AG08396 (cell line): ENCODE measurements at regions not wholly inside any gene's neighbourhood (a gene's known extent, or its start where the extent isn't known, plus 50 kb on each side); places are given as distances from the start of the nearest gene placed in this dataset.

Experiments
- DNase-seq: peaks from one replicate; pipeline ENCODE4 v3.0.0; 2012; ENCODE audit warnings: low spot score, mixed read lengths

DNA sequence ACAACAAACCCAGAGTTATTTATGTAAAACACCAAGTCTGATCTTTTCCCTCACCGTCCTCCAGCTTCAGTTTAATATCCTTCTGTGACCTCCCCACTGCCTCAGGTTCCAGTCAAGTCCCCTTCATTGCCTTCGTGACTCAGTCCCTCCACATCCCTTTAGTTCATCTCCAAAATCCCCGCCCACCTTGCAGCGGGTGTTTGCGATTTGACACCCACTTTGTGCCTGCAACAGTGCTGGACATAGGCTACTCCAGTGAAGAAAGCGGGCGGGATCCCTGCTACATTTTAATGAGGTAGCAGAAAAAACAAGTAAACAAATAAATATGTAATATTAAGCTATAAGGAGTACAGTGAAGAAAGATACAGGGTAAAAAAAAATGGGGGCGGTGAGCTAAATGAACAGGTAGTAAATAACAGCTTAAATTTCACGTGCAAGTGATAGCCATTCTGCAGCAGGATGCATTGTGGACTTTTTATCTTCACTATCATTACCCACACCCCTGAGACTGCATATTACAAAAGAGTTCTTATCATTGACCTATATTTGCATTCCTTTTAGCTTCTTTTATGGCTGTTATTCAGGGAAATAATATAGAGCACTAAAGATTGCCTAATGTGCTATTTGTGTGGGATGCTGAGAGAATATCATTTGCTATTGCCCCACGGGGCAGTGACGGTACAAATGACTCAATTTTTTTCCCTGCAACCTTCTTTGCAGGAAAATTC, 222.8 kb upstream of the NUDT4 start:
- DNase-seq = no peak

DNA sequence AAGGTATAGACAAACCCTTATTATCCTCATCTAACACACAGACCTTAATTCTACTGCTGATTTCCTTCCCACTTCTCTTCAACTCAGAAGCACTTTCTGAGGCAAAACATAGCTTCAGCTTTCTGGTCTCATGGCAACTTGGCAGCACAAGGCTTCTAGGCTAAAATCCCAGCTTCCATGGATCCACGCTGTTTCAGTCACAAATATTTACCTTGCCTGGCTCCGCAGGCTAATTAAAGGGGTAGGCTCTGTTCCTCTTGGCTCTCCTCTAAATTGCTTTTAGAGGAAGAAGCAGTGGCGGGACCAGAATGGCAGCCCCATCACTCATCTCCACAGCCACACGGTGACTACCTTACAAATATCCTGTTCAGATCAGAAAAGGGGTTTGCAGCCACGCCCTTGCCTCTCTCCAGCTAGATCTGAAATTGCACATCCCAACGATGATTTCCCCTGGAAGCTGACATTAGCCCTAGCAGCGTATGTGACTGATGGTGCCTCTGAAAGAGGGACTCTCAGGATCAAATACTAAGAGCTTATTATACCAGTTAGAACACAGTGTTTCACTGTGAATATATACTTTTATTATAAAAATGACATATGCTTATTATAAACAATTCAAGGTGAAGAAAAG, 221.5 kb upstream of the NUDT4 start:
- DNase-seq = no peak

DNA sequence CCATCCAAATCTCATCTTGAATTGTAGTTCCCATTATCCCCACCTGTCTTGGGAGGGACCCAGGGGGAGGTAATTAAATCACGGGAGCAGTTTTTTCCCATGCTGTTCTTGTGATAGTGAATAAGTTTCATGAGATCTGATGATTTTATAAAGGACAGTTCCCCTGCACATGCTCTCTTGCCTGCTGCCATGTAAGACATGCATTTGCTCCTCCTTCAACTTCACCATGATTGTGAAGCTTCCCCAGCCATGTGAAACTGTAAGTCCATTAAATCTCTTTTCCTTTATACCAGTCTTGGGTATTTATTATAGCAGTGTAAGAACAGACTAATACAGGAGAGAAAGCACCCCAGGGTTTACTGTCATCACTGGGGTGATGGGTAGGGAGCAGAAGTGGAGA, 220.4 kb upstream of the NUDT4 start:
- no peak for DNase-seq

DNA sequence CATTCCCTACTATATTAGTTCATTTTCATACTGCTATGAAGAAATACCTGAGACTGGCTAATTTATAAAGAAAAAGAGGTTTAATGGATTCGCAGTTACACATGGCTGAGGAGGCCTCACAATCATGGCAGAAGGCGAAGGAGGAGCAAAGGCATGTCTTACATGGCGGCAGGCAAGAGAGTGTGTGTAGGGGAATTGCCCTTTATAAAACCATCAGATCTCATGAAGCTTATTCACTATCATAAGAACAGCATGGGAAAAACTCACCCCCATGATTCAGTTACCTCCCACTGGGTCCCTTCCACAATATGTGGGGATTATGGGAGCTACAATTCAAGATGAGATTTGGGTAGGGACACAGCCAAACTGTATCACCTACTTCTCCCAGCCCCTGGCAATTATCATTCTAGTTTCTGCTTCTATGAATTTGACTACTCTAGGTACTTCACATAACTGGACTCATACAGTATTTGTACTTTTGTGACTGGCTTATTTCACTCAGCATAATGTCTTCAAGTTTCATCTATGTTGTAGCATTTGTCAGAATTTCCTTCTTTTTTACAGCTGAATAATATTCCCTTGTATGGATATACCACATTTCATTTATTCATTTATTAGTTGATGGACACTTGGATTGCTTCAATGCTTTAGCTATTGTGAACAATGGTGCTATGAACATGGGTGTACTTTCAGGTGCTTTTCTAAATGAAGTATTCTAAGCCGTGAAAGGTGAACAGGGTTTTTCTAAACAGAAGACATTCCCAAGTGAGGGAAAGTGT, 219.5 kb upstream of the NUDT4 start:
- DNase-seq = no peak

DNA sequence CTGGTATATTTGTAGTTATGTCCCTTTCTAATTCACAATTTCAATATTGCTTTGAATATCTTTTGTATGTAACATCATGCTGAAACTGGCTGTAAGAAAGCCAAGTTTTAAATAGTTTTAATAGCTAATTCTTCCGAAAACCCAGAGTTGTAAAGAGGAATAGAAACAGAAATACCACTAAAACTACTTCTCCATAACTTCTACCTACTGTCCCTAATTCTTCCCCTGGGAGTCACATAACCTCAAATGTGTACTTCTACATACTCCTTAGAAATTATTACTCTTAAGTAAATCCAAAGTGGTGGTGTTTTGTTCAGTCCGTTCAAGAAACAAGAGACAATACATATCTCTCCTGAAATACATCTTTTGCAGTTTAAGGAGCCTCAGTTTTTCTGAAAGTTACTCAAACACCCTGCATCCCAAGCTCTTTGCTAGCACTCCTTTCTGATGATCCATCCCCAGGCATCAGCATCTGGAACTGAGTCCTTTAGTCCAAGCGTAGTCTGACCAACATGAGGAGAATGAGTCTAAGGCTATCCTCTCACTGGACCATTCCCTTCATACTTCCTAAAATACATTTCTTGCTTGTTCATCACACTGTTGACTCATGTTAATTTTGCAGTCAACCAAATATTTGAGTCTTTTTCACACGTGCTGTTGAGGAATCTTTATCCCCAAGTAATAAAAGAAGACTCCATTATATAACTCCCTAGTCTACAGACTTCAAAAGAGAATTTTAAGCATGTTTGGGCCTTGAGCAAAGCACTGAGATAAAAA, 214.3 kb upstream of the NUDT4 start:
- DNase-seq = peak; percentile 53

DNA sequence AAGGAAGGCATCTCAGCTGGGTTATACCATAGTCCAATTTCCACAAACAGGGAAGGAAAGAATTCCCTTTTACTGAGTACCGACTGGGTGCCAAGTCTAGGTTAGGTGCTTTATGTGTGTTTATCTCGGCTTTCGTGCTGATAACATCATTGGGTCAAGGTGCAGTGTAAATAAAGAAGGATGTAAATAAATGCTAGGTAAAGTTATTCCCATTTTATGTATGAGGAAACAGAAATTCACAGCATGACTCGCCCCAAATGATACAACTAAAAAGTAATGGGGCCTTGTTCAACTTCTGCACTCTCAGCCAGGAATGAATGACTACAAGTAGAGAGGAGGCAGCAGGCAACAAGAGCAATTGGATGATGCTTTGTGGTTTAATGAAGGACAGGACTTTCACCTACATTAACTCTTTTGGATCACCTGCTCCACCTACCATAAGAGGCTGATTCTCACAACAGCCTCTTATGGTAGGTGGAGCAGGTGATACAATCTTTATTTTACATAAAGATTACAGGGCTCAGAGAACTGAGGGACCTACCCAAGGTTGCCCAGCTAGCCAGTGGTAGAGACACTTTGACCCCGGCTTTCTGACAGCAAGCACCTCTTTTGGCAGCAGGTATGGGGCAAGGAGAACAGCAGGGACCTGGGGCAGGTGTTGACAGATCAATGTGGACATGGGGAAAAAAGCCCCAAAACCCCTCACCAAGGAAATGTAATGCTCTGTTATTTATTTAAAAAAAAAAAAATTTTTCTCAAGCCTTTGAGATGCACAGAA, 213.4 kb upstream of the NUDT4 start:
- no peak for DNase-seq

DNA sequence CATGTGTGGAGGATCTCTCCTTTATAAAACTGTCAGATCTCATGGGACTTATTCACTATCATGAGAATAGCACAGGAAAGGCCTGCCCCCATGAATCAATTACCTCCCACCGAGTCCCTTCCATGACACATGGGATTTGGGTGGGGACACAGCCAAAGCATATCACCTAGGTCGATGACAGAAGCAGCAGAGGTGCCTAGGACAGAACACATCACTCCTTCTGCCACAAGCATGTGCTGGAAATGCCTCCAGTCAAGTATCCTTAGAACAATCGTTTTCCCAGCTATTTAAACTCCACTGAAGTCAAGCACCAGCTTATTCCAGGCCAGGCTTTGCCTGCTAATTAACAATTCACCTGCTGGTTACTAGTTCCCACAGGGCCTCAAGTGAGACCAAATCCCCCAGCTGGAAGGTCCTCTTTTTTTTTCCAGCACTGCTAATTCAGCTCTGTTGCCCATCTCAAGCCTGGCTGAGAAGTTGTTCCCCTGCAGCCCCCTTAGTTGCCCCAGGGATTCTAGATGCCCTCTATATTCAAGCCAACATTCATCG, 212.3 kb upstream of the NUDT4 start:
- DNase-seq = no peak

DNA sequence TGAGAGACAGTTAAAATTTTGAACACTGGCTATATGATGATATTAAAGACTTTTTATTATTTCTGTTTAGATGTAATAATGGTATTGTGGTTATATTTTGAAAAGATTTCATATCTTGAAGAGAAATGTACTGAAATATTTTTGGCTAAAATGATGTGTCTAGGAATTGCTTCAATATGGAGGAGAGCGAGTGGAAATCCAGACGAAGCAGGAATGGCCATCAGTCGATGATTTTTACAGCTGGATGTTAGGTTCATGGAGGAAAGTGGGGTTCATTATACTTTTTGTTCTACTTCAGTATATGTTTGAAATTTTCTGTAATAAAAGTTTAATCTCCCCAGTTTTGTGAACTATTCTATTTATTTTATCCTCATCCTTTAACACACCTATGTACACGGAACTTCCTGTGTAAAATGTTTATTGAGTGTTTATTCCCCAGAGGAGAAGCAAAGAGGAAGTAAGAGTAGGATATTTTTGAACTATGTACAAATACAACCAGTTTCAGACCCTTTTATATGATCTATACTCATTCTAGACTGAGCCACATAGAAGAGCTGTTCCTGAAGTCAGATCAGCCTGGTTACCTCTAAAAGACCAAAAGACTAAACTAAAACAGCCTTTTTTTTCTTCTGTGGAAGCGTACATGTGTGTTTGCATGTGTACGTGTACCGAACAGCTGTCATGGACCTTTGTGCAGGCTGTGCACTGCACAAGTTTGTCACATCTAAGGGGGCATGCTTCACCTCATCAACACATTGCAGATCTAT, 211.0 kb upstream of the NUDT4 start:
- no peak for DNase-seq

DNA sequence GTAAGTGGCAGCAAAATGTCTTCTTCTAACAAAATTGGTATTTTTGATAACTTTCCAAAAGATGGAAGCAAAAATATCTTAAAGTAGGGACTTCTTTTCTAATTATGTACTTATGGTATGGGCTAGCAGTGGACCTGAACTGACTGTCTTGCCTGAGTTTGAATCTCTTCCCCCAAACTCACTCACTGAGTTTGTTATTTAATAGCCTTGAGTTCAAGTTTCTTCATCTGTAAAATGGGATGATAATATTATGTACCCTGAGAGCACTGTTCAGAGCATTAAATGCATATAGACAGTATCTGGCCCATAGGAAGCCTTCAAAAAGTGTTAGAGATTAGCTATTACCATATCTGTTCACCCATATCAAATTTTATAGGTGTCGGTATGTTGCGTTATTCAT, 210.4 kb upstream of the NUDT4 start:
- DNase-seq = no peak

DNA sequence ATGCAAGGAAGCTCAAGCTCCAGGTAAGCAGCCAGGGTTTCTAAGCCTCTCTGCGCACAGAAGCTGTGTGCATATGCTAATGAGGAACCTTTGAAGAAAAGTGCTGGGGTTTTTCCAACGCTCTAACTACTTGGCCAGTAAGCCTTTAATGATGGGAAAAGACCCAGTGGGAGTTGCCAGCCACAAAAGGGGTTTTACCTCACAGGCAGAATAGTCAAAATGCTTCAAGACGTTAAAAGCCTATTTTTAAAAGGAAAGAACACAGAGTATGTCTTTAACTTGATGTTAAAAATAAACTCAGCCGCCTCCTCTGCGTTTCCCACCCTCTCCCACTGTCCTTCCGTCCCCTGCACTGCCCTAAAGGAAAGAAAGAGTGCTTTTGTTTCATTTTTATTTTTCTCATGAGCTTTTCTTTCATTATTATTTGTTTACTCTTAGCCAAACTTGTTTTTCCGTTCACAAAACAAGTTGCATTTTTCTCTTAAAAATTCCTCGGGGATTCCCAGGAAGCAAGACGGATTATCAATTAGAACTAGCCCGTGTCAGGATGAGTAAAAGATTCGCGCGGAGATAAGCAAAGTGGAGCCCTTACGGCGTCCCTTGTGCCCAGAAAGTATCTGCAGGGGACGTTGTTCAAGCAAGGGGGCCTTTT, 209.8 kb upstream of the NUDT4 start:
- no peak for DNase-seq

DNA sequence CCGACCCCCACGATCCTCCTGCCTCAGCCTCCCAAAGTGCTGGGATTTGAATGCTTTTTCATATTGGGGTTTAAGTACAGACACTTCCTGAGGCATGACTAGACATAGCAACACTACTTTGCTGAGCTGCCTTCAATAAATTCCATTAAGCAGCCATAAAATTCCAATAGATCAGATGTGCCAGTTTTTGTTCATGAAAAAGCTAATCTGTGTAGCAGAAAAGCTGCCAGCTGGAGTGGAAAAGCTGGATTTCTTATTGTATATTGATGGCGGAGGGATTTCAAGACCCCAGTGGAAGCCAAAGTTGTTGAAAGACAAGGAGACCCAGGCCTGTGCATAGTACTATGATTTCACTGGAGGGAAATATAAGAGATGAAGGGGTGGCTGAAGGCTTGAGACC, 209.0 kb upstream of the NUDT4 start:
- DNase-seq = no peak

DNA sequence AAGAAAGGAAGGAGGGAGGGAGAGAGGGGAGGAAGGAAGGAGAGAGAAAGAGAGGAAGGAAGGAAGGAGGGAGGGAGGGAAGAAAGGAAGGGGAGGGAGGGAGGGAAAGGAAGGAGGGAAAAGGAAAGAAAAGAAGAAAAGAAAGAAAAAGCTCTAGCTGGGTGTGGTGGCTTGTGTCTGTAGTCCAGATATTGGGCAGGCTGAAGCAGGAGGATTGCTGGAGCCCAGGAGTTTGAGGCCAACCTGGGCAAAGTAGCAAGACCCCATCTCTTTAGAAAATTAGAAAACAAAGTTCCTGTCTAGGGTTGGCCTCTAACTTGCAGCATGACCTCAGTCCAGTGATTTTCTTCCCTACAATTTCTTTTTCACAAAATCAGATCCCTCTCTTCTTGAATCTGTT, 208.2 kb upstream of the NUDT4 start:
- DNase-seq = no peak

DNA sequence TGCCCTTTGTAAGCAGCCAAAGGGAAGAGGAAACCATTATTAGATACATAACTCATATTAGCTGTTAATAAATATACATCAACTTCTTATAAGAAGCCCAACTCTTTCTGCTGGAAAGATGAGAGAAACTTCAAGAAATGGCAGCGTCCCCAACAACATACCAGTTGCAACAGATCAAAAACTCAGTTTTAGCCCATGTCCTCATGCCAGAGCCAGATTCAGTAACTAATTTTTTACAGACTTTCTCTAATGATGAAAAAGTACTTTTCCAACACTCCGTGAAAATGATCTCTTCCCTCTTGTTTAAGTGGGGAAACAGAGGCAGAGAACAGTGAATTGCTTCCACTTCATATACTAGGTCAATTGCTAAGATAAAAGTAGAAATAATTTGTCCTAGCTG, 206.8 kb upstream of the NUDT4 start:
- no peak for DNase-seq

DNA sequence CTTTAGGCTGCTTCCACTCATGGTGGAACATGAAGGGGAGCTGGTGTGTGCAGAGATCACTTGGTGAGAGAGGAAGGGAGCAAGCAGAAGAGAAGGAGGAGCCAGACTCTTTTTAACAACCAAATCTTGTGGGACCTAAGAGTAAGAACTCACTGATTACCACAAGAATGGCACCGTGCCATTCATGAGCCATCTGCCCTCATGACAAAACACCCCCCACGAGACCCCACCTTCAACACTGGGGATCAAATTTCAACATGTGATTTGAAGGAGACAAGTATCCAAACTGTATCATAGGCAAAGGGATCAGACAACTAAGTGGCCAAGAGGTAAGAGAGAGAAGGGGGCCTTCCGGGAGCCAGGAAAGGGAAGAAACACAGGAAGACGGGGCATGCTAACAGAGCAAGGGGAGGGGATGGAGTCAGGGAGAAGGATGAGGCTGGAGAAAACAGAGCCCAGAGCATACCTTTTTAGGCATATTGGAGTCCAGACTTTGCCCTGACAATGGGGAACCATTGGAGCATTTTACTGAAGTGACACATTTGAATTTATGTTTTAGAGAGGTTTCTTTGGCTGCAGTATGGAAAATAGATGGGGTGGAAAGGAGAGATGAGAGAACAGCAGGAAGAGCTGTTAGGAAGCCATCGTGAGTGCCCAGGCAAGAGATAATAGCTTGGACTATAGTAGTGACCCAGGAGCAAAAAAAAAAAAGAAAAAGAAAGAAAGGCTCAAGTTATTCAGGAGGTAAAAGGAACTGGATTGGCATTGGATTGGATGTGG, 204.4 kb upstream of the NUDT4 start:
- DNase-seq = no peak

DNA sequence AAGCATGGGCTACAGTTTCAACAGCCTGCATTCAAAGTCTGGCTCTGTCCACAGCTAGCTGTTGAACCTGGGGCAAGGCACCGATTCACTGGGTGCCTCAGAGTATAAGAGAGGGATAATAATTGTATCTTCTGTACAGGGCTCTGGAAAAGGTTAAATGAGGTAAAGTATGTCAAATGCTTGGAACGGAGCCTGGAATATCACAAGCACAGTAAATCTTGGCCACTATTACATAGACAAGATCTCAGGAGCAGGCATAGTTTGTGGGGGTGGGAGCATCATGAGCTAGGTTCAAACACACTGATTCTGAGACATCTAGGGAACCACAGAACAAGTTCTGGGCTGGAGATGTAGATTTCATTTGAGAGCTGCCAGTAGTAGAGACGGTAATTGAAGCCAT, 203.7 kb upstream of the NUDT4 start:
- peak; percentile 27 for DNase-seq

DNA sequence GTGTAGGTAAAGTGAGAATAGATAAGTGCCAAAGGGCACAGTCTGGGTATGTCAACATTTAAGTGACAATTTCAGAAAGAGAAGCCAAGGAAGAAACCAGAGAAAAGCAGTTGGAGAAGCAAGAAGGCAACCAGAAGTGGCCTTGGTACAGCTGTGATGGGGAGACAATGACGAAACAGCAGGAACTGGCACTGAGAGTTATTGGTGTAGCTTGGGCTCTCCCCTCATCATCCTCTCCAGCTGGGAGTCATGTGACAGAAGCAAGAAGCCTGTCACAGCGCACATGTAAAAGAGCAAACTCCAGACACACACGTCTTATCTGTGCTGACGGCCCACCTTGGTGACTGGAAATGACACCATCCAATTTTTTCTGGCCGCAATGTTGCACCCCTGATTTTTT, 203.3 kb upstream of the NUDT4 start:
- no peak for DNase-seq

DNA sequence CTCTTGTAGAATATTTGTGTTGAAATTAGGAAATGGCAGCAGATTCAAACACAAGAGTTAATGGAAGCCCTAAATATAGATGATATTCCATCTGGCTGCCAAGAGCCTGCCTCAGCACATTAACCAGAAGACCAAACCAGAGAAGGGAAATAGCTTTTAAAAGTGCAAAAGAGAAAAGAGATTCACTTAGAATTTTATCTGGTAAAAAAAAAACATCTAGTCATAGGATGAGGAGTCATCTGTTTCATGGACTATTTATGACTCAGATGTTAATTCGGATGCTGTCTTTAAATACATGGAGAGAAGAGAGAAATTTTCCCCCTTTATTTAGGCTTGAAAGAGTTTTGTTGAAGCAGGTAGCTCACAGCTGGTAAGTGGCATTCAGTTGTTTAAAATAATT, 201.6 kb upstream of the NUDT4 start:
- DNase-seq = no peak

DNA sequence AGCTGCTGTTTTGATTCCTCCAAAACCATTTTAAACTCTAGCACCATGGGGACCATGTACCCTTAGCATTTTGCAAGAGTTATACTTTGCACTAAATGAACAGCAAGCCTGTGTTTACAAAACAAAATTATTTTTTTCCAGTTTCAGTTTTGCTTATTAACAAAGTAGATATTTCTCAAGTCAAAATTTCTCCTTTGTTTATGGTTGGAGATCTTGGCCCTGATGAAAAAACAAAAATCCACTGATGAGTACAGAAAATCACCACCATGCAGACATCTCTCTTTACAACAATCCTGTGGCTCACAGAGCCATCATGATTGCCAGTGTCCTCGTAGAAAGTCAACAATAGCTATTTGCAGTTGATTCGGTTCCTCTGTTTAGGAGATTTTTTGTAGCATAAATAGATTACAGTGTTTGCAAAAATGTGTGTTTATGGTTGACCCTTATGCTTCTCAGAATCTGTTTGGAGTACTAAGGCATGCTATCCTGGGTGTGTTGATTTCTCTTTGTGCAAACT, 201.1 kb upstream of the NUDT4 start:
- DNase-seq = no peak
